IPS-NIHi7 (cell line): ENCODE measurements at regions not wholly inside any gene's neighbourhood (a gene's known extent, or its start where the extent isn't known, plus 50 kb on each side); places are given as distances from the start of the nearest gene placed in this dataset.
"Not testable (repeated sequence)": the region's sequence is repeated elsewhere in the genome, so short reads cannot be mapped to it uniquely, and the experiment has no call there.

Source experiments
- DNase-seq: peaks from one replicate; pipeline ENCODE4 v3.0.0; 2012; ENCODE audit warnings: mixed read lengths; ENCODE audit errors: extremely low spot score

GRCh38 chr4:107562316-107562715, 157.7 kb downstream of the PAPSS1 start:
- no peak for DNase-seq

DNA sequence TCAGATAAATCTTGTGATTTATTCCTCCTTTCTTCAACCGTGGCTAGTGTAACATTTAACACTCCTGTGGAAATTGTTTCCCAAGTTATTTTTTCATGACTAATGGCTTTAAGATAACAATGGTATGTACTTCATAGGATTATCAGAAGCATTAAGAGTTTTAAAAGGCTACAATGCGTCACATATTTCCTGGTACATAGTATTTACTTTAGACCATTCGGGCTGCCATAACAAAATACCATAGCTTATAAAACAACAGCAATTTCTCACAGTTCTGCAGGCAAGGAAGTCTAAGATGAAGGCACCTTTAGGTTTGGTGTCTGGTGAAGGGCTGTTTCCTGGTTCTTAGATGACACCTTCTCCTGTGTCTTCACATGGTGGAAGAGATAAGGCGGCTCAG, 158.6 kb downstream of the PAPSS1 start:
- no peak for DNase-seq

DNA sequence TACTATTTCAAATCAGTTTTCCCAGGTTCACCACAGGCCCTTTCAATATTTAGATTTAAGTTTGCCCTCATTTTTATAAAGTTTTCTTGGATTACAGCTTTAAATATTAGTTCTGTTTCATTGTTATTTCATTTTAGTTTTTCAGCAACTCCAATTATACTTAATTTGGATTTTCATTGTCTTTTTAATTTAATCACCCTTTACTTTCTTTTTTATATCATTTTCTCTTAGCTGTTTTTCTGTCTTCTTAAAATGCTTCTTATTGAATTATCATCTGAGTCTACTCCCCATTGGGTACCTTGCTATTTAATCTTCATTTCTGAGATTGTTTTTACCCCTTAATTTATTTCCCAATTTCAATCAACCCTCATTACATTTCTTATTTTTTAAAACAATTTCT, 160.4 kb downstream of the PAPSS1 start:
- no peak for DNase-seq

GRCh38 chr4:107552306-107552705, 167.7 kb downstream of the PAPSS1 start:
- no peak for DNase-seq

DNA sequence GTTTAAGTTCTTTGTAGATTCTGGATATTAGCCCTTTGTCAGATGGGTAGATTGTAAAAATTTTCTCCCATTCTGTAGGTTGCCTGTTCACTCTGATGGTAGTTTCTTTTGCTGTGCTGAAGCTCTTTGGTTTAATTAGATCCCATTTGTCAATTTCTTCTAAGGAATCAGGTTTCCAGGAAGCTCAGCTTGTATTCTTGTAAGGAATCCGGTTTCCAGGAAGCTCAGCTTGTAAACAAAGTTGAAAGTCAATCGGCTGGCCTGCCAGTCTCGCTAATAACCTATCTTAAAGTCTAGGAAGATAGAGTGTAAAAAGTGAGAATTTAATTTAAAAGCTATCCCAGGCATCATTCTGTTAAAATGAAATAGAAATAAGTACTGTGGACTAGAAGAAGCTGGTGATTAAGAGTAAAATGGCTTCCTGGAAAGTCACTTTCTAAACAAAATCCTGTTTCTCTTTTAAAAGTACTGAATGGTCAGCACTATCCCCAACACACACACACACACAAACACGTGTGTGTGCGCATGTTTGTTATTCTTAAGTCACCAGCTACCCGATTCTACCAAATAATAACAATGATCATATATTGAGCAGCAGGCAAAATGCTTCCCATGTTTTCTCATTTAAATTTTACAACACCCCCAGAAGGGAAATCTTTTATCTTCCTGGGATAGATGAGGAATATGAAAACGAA, 171.7 kb downstream of the PAPSS1 start:
- DNase-seq: no peak

- no peak for DNase-seq
These were observed 173.4 kb downstream of the PAPSS1 start for GRCh38 chr4:107546638-107547037.

DNA sequence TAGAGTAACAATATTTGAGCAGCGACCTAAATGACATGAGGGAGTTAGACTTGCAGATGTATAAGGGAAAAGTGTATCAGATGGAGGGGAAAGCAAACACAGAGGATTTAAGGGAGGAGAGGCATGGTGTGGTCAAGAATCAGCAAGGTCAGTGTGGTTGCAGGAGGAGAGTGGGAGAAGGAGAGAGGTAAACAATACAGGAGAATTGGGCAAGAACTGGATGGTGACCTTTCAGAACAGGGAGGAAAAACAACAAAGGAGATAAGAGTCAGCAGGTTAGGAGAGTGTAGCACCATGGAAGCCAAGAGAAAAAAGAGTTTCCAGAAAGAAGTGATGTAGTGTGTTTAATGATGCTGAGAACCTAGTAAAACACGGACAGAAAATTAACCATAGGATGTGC, 178.5 kb downstream of the PAPSS1 start:
- no peak for DNase-seq

GRCh38 chr4:107531927-107532326, 188.1 kb downstream of the PAPSS1 start:
- DNase-seq: no peak

DNA sequence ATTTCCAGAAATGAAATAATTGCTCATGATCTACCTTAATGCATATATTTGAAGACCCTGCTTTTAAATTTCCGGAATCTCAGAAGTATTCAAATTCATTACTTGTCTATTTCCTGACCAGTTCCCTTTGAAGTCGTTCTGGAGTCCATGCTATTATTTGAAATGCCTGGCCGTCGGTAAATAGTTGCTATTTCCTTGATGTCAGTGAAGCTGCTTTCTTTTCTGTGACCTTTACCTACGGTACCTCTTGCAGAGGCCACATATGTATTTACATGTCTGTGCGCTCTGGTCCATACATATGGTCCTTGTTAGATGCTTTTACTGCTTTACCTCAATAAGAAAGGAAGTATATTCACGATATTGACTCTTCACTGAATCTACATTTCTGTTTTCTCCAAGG, 199.7 kb downstream of the PAPSS1 start:
- DNase-seq: no peak

GRCh38 chr4:107519053-107519452, 201.0 kb downstream of the PAPSS1 start:
- peak; percentile 27 for DNase-seq

GRCh38 chr4:107518076-107518475, 202.0 kb downstream of the PAPSS1 start:
- DNase-seq: no peak

- DNase-seq: no peak
These were observed 207.5 kb downstream of the PAPSS1 start for GRCh38 chr4:107512549-107512948.

DNA sequence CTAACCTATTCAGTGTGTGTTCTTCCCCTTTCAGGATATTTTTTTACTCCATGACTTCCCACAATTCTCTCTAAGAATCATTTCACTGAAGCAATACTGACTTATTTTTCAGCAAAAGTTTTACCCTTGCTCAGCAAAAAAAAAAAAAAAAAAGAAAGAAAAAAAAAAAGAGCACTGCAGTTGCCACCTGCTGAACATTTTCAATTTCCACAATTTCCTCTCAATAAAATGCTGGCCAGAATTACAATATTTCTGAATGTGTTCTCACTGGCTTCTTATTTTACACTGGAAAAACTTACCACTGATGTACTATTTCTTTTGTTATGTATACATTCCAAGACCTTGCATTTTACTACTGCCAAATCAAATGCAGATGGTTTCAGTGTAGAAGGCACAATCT, 210.4 kb downstream of the PAPSS1 start:
- no peak for DNase-seq

- DNase-seq: no peak
These were observed 219.5 kb downstream of the PAPSS1 start for GRCh38 chr4:107500551-107500950.

DNA sequence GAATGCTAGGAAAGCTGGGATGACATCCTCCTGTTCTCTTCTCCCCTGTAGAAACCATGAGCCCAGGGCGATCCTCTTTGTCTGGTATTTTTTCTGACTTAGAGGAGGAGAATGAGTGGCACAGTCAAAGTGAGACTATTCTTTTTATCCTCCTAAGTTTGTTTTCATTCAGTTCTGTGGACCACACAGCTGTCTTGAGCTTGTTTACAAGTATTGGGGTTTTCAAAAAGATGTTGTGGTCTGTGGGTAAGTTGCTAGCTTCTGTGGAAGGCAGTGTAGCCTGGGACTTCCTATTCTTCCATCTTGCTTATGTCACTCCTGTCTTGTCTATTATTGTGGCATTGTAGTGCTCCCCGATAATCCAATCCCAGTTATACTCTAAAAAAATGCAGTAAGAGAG, 223.0 kb downstream of the PAPSS1 start:
- no peak for DNase-seq

DNA sequence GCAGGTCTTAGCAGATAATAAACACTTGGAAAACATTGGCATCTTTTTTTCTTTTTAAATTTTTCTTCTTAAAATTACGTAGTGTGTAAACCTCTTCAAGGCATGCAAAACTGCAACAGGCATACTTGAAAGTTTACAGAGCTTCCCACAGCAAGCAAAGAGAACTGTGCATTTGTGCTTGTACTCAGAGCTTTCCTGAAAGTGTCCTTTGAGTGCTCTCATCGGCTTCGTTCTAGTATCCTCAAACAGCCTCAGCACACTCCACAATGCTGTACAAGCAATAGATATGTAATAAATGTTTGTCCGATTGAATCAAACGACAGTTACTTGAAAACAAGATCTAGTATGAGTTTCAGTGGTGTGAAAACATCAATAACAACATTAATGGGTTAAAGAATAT, 227.5 kb downstream of the PAPSS1 start:
- no peak for DNase-seq

- no peak for DNase-seq
These were observed 229.9 kb downstream of the PAPSS1 start for GRCh38 chr4:107490116-107490515.

DNA sequence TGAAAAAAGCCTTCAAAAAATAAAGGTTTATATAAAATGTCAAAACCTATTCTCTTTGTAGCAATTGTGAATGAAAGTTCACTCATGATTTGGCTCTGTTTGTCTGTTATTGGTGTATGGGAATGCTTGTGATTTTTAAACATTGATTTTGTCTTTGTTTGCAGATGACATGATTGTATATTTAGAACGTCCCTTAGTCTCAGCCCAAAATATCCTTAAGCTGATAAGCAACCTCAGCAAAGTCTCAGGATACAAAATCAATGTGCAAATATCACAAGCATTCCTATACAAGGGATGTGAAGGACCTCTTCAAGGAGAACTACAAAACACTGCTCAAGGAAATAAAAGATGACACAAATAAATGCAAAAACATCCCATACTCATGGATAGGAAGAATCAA, 236.4 kb downstream of the PAPSS1 start:
- not testable (repeated sequence) for DNase-seq

DNA sequence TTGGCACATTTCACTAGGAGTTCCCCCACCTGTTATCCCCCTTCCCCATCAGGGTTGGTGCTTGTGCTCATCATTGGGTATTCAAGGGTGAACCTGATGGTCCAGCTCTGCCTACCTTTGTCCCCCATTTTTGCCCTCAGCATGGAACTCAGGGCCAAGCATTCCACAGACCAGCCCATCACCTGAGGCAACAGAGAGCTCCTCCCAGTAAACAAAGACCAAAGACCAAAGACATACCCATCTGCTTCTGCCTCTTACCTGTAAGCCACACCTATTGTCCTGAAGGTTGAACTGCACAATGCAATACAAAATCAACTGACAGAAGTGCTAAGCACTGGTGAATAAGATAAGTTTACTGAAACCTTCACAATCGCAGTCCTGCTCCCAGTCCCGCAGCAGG, 237.5 kb downstream of the PAPSS1 start:
- DNase-seq: no peak

GRCh38 chr4:107478327-107478980, 241.6 kb downstream of the PAPSS1 start:
- DNase-seq: no peak

DNA sequence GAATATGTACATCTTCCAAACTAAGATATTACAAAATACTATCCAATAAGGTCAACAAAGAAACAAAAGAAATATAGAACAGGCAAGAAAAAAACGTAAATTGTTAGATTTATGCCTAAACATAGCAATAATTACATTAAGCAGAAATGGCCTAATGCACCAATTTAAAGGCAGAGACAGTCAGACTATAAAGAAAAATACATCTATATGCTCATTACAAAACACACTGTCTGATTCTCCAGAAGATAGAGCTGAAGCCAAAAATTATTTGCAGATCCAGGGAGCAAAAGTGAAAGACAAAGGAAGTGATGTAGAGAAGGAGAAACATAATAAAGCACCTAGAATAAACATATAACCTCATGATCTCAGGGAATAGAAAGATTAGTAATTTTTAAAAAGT, 246.9 kb downstream of the PAPSS1 start:
- no peak for DNase-seq

- DNase-seq: no peak
These were observed 247.6 kb downstream of the PAPSS1 start for GRCh38 chr4:107472265-107472948.

- DNase-seq: no peak
These were observed 249.9 kb downstream of the PAPSS1 start for GRCh38 chr4:107470173-107470572.
